GM21381 (cell line): ENCODE measurements at regions not wholly inside any gene's neighbourhood (a gene's known extent, or its start where the extent isn't known, plus 50 kb on each side); places are given as distances from the start of the nearest gene placed in this dataset.
"Not testable (repeated sequence)": the region's sequence is repeated elsewhere in the genome, so short reads cannot be mapped to it uniquely, and the experiment has no call there.

Experiments
- ATAC-seq: cut with Tn5 transposase; IDR thresholded peaks from one replicate; pipeline ENCODE4 v1.9.1; 2021; ENCODE audit warnings: mild to moderate bottlenecking, moderate library complexity; ENCODE audit not compliant: unreplicated experiment

DNA sequence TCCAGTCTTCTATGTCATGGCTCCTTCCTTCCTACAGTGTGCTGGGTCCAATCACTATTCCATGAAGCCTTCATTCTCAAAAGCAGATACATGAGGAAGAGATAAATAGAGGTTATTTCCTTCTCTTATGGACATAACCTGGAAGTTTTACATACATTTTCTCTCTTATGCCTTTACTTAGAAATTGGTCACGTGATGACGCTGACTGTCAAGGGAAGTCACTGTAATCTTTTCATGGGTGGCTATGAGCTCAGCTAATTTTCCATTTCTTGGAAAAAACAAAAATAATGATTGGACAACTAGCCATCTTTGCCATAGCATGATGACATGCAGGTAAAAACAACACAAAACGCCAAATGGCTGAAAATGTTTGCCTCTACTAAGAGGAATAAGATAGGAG lies 151.6 kb upstream of the PRSS16 start:
- no peak for ATAC-seq

DNA sequence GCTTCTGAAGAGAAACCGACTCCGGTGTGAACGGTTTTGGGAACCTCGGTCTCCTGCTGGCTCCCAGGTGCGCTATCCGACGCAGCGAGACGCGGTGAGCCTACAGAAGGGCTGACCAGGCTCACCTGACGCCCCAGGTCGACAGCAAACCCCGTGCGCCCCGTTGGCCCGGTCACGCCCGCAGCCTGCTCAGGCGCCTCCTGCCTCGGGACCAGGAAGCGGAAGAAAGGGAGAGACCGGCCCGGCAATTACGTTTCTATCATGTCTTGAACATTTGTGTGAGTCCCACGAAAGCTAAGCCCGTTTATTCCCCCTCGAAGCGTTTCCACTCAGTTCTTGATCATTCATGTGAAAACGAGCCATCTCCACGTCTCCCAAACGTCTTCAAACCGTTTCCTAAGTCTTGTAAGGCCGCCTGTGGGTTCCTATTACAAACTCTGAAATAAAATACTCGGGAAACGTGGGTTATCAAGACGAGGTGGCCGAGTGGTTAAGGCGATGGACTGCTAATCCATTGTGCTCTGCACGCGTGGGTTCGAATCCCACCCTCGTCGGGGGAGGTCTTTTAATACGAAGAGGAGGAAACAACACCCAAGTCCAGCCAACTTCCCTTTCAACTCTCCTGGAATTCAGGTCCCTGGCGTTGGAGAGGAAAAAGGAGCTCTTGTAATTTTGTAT lies 150.5 kb upstream of the PRSS16 start:
- no peak for ATAC-seq

GRCh38 chr6:27098956-27099355 lies 148.5 kb upstream of the PRSS16 start:
- no peak for ATAC-seq

GRCh38 chr6:27100921-27101320 lies 146.6 kb upstream of the PRSS16 start:
- no peak for ATAC-seq

DNA sequence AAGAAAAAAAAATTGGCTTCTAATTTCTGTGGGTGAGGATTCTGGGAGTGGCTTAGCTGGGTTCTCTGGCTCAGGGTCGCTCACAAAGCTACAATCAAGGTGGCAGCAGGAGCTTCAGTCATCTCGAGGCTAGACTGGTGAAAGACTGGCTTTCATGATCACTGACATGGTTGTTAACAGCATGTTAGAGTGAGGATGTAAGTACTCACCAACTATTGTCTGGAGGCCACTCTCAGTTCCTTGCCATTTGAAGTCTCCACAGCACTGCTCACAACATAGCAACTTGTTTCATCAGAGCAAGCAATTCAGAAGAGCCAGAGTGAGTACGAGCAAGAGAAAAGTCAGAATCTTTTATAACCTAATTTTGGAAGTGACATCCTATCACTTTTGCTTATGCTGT lies 145.7 kb upstream of the PRSS16 start:
- ATAC-seq = no peak

DNA sequence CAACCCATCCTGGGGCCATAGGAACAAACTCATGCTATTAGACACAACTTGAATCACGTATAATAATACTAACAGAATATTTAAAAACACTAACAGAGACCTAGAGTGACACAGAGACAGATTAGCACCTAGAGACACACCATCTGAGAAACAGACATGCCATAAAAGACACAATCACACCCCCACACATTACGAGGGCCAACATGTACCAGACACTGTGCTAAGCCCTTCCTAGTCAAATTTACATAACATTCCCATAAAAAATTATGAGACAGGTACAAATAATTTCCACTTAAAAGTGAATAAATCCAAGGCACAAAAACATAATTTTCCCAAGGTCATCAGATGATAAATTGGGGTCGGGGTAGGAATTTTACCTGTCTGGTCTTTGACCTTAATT lies 141.1 kb upstream of the PRSS16 start:
- ATAC-seq = no peak

- ATAC-seq = no peak
Observed at GRCh38 chr6:27111743-27112142, 135.8 kb upstream of the PRSS16 start.

DNA sequence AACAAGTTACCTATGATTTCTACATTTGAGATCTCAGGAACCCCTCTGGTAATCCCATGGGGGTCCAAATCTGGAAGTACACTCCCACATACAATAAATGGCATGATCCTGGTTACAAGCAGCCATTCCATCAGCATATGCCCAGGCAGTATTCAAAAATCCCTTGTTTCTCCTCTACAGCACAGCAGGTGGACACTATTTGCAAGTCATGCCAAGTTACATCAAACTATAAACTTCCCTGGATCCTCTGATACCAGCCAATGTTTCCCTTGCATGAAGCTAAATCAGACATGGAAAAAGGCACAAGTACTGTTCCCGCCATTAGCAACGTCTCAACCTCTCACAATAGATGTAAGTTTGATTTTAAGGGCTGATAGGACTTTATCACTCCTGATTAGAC lies 134.5 kb upstream of the PRSS16 start:
- no peak for ATAC-seq

DNA sequence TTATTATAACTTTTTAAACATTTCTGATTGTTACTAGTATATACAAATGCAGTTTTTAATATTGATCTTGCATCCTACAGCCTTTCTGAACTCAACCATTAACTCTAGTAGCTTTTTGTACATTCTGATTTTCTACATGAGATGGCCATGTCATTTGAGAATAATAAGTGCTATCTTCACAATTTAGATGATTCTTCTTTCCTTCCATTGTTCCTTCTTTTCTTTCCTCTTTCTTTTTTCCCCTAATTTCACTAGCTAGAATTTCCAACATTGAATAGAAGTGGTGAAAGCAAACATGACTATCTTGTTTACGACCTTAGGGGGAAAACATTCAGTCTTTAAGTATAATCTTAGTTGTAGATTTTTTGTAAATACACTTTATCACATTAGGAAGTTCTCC lies 128.2 kb upstream of the PRSS16 start:
- ATAC-seq = no peak

- ATAC-seq = no peak
Observed at GRCh38 chr6:27119761-27120160, 127.7 kb upstream of the PRSS16 start.

GRCh38 chr6:27121640-27122039 lies 125.9 kb upstream of the PRSS16 start:
- no peak for ATAC-seq

- no peak for ATAC-seq
Observed at GRCh38 chr6:27124252-27124657, 123.2 kb upstream of the PRSS16 start.

DNA sequence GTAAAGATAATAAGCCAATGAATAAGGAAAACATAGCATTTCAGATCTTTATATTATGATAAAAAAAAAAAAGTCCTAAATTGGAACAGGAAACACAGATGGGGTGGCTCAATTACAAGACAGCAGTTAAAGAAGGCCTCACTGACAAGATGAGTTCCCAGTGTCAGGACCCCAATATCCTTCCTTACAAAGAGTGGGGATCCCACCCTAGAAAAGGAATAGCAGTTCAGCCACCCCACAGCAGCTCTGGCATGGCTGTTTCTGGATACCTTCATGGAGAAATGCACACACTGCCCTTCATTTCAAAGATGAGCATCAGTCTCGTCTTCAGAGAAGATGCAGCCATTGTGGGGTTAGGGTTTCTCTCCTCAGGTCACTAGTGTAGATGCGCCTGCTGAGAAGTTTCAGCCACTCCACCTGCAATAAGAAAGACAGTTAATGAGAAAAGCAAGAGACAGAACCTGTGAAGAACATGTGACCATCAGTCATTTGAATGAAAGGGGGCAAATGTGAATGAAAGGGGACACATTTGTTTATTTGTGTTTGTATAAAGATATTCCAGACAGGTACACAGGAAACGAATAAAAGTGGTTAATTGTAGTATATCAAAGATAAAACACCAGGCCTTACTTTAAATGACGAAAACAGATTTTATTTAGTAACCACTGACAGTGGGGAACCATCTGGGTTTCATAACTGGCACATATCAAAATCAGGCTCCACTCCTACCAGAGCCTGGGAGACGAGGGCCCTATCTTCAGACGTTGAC lies 121.3 kb upstream of the PRSS16 start:
- ATAC-seq = no peak

- ATAC-seq = peak; percentile 49
Observed at GRCh38 chr6:27126815-27127537, 120.5 kb upstream of the PRSS16 start.

DNA sequence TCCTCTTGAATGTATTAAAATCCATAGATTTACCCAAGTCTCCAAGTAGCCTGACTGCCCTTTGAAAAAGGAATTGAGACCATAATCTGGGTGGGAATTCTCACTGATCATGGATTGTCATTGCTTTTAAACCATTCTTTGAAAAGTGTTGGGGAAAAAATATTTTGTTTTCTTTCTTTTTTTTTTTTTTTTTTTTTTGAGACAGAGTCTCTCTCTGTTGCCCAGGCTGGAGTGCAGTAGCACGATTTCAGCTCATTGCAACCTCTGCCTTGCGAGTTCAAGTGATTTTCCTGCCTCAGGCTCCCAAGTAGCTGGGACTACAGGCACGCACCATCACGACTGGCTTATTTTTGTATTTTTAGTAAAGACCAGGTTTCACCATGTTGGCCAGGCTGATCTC lies 119.6 kb upstream of the PRSS16 start:
- not testable (repeated sequence) for ATAC-seq

GRCh38 chr6:27128311-27129094 lies 119.0 kb upstream of the PRSS16 start:
- no peak for ATAC-seq

DNA sequence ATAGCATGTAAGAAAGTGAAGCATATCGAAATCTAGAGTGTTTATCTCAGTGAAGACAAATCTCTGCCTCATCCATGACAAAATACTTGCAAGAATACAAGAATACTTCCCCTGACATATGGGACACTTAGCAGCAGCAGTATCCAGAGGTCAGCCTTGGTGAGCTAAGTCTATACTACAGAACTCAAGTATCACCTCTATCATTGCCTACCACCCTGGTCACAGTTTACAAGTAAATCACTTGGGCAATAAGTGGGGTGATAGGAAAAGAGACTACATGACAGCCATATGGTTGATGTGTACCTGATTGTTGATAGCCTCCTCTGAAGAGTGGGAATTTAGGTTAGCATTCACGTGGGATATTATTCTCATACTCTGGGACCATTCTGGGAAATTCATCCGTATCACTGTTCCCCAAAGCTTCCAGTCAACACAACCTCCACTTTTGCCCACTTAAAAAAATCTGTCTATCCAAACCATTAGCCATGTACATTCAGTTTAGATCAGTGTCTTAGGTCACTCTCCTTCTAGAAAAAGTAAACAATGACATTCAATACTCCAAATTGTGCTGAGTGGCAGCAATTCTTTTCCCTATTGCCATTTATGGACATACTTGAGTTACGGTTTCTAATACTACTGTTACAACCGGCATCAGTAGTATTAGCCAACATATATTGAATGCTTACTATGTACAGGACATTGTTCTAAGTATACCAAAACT lies 118.2 kb upstream of the PRSS16 start:
- ATAC-seq = no peak

GRCh38 chr6:27129917-27130316 lies 117.6 kb upstream of the PRSS16 start:
- ATAC-seq = no peak

GRCh38 chr6:27130668-27131428 lies 116.7 kb upstream of the PRSS16 start:
- no peak for ATAC-seq

DNA sequence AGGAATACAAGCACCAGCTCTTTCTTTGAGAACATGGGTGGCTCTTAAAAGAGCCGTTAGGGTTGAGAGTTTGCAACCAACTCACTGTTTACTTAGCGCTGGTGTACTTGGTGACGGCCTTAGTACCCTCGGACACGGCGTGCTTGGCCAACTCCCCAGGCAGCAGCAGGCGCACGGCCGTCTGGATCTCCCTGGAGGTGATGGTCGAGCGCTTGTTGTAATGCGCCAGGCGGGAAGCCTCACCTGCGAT lies 115.3 kb upstream of the PRSS16 start:
- ATAC-seq = not testable (repeated sequence)
